ENCODE measurements at regions not wholly inside any gene's neighbourhood (a gene's known extent, or its start where the extent isn't known, plus 50 kb on each side); places are given as distances from the start of the nearest gene placed in this dataset.

DNA sequence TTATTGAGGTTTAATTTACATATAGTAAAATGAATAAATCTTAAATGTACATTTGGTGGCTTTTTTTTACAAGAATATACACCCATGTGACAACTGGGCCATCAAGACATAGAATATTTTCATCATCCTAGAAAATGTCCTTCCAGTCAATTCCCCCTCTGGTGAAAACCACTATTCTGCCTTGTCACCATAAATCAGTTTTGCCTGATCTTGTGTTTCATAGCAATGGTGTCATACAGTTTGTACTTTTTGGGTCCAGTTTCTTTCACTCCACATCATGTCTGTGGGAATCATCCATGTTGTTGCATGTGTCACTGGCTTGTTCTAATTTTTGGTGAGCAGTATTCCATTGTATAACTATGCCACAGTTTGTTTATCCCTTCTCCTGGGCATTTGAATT, 133.1 kb downstream of the PDCD6IP start:
- DNase-seq (ENCODE audit: low spot score in 2 of 2), result no peak
- intact Hi-C loops (cut with DNase I; ENCODE audit: low total_unique reads), result no loop called here
- no peak overlapping the region for H3K4me3 ChIP-seq (ENCODE audit: low read depth, poor library complexity, severe bottlenecking)
- no peak for TF ChIP-seq POLR2A (IDR thresholded peaks at IDR 0.05)
- TF ChIP-seq, protein P1, sequence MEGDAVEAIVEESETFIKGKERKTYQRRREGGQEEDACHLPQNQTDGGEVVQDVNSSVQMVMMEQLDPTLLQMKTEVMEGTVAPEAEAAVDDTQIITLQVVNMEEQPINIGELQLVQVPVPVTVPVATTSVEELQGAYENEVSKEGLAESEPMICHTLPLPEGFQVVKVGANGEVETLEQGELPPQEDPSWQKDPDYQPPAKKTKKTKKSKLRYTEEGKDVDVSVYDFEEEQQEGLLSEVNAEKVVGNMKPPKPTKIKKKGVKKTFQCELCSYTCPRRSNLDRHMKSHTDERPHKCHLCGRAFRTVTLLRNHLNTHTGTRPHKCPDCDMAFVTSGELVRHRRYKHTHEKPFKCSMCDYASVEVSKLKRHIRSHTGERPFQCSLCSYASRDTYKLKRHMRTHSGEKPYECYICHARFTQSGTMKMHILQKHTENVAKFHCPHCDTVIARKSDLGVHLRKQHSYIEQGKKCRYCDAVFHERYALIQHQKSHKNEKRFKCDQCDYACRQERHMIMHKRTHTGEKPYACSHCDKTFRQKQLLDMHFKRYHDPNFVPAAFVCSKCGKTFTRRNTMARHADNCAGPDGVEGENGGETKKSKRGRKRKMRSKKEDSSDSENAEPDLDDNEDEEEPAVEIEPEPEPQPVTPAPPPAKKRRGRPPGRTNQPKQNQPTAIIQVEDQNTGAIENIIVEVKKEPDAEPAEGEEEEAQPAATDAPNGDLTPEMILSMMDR (IDR thresholded peaks at IDR 0.05), result no peak

DNA sequence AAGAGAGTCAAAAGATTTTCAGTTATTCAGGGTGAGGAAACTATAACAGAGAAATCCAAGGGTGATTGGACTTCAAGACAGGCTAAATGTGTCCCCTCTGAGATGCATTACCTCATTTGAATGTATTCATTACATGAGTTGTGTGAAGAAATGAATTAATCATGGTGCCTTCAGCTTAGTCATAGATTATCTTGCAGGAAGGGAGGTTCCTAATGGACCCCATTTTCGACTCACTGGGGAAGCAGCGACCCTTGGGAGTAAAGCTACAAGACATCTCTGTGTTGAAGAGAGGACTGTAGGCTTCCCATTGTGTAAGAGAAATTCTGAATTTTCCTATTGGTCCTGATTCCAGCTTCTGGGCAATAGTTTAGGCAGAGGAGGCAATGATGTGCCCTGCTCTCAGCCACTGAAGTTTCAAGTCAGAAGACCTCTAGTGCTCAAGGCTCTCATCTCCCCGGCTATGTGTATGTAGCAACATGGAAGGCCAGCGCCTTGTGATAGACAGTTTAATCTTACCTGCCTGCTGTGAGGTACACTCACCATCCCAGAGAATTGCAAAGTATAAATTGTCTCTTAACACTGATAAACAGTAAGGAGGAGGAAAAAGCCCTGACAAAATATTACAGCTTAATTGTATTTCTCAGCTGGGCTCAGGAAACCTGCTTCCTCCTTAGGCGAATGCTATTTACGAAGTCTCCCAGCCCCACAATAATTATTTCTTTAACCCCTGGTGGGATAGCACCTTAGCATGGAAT, 133.8 kb downstream of the PDCD6IP start:
- intact Hi-C loops (cut with DNase I; ENCODE audit: low total_unique reads), result no loop called here
- TF ChIP-seq POLR2A (IDR thresholded peaks at IDR 0.05), result no peak
- TF ChIP-seq, protein P1 (IDR thresholded peaks at IDR 0.05), result no peak
- no peak overlapping the region for H3K4me3 ChIP-seq (ENCODE audit: low read depth, poor library complexity, severe bottlenecking)
- 72 to 77% methylated on average over 6 of the region's 6 CpGs for WGBS, 2 donors
- no peak for DNase-seq (ENCODE audit: low spot score in 2 of 2)

DNA sequence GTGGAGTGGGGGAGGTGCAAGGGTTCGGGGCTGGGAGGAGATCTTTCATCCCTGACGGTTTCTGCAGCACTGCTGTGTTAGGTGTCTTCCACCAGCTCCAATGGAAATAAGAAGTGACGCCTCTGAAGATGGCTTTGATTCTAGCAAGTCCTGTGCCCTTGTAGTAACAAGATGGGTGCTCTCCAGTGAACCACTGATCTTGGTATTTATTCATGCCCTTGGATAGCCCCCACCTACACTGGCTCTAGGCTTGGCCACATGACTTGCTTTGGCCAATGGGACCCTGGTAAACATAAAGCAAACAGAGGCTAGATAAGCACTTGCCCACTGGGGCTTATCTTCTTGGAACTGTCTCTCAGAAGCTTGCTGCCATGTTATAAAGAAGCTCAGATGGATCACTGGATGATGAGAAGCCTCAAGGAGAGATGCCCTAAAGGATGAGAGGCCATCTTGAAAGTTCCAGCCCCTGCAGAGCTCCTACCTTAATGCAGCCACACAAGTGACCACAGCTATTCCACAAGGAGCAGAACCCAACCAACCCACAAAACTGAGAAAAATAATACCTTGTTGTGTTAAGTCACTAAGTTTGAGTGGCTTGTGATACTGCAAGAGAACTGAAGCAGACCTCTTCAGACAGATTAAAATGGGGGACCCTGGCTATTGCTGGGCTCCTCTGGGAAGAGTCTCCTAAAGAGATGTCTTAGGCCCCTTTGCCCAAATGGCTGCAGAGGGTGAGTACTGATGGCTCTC, 137.9 kb downstream of the PDCD6IP start:
- no peak for DNase-seq (ENCODE audit: low spot score in 2 of 2)
- WGBS, 2 donors, result 76 to 83% methylated on average over 3 of the region's 3 CpGs
- TF ChIP-seq, protein P1 (IDR thresholded peaks at IDR 0.05), result no peak
- no peak for TF ChIP-seq POLR2A (IDR thresholded peaks at IDR 0.05)
- intact Hi-C loops (cut with DNase I; ENCODE audit: low total_unique reads), result no loop called here
- H3K4me3 ChIP-seq (ENCODE audit: low read depth, poor library complexity, severe bottlenecking), result no peak overlapping the region

DNA sequence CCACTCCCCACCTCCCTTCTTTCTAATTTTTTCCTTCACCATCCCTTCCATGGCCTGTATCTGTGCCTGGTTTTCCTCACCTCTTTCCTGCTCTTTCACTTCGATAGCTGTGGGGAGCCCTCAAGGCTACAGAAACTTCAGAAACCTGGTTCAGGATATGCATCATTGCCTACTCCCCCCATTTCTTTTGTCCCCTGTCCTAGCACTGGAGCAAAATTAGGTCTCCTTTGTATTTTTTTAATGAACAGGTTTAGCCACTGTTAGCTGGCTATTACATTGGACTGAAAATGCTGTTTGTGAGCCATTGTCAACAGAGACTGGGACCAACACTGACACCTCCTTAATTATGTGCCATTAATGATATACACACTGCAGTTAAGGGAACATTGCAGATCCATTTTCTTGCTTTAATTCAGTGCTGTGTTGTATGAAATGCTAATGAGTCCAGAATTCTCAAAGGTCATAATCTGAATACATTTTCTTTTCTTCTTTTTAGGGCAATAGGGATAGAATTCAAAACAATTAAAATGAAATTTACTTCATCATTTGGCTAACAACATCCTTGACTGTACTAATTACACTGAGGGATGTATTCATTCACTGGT, 138.6 kb downstream of the PDCD6IP start:
- 33 to 41% methylated on average over 1 of the region's 1 CpG for WGBS, 2 donors

DNA sequence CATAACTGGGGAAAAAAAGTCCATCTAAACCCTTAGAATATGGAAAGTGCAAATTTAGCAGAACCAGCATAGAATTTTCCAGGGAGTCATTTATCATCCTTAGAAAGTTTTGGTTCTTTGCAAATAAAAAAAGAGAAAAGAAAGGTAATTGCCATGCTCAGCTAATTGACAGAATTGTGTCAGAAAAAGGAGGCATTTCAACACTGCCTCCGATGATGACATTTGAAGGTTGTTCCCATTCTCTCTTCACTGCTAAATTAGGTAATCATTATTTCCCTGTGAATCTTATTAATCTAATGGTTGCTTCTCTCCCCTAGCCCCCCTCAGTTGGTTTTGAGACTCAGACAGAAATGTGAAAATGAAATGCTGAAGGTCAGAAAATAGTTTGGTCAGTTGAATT, 139.2 kb downstream of the PDCD6IP start:
- intact Hi-C loops (cut with DNase I; ENCODE audit: low total_unique reads), result no loop called here
- DNase-seq (ENCODE audit: low spot score in 2 of 2), result no peak
- 52 to 53% methylated on average over 1 of the region's 1 CpG for WGBS, 2 donors
- no peak overlapping the region for H3K4me3 ChIP-seq (ENCODE audit: low read depth, poor library complexity, severe bottlenecking)
- TF ChIP-seq POLR2A (IDR thresholded peaks at IDR 0.05), result no peak
- TF ChIP-seq, protein P1 (IDR thresholded peaks at IDR 0.05), result no peak

More for the DNA sequence above, 138.6 kb downstream of the PDCD6IP start:
- intact Hi-C loops (cut with DNase I; ENCODE audit: low total_unique reads), result no loop called here
- no peak for DNase-seq (ENCODE audit: low spot score in 2 of 2)
- no peak for TF ChIP-seq POLR2A (IDR thresholded peaks at IDR 0.05)
- TF ChIP-seq, protein P1 (IDR thresholded peaks at IDR 0.05), result no peak
- no peak overlapping the region for H3K4me3 ChIP-seq (ENCODE audit: low read depth, poor library complexity, severe bottlenecking)

All from lower leg skin (tissue), 4 donors.